Osteocyte (in vitro differentiated cells): ENCODE measurements at regions not wholly inside any gene's neighbourhood (a gene's known extent, or its start where the extent isn't known, plus 50 kb on each side); places are given as distances from the start of the nearest gene placed in this dataset.

Experiments used
- DNase-seq: peaks from one replicate; pipeline ENCODE4 v3.0.0; 2021; ENCODE audit warnings: mixed read lengths; ENCODE audit not compliant: unreplicated experiment; ENCODE audit errors: extremely low spot score
- H3K27ac Mint-ChIP-seq: one replicate; pipeline ENCODE4 v1.8.0; 2021; ENCODE audit warnings: mild to moderate bottlenecking, mixed read lengths; ENCODE audit not compliant: unreplicated experiment
- H3K27me3 Mint-ChIP-seq: one replicate; pipeline ENCODE4 v1.8.0; 2021; ENCODE audit warnings: mixed read lengths; ENCODE audit not compliant: unreplicated experiment
- H3K36me3 Mint-ChIP-seq: one replicate; pipeline ENCODE4 v1.8.0; 2021; ENCODE audit warnings: mixed read lengths; ENCODE audit not compliant: unreplicated experiment
- H3K4me1 Mint-ChIP-seq: one replicate; pipeline ENCODE4 v1.8.0; 2021; ENCODE audit warnings: mixed read lengths; ENCODE audit not compliant: unreplicated experiment
- H3K4me3 Mint-ChIP-seq: one replicate; pipeline ENCODE4 v1.8.0; 2021; ENCODE audit warnings: mild to moderate bottlenecking, moderate library complexity, mixed read lengths; ENCODE audit not compliant: unreplicated experiment
- H3K9me3 Mint-ChIP-seq: one replicate; pipeline ENCODE4 v1.8.0; 2021; ENCODE audit warnings: mixed read lengths; ENCODE audit not compliant: unreplicated experiment
- TF ChIP-seq, protein P1 (sequence below): fragments of 200-600 bp; sonication (generic); IDR thresholded peaks from 2 replicates; pipeline ENCODE4 v1.5.0; 2021; ENCODE audit warnings: antibody characterized with exemption, mild to moderate bottlenecking, moderate library complexity

DNA sequence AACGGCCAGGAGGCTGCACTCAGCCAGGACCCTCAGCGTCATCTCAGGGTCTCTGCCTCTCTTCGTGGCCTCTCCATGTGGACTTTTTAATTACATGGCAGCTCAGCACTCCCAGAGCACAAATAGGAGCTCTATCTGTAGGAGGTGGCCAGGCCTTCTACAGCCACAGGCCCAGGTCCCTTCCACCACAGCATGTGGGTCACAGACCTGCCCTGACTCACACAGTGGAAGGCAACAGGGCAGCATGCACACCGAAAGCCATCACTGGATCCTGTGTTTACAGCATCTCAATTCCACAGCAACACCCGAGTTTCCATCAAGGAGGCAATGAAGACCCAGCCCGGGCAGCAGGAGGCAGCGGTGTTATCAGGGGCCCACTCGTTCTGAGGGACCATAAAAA is 65.8 kb upstream of the CD93 start:
- Mint-ChIP-seq H3K9me3 (no peaks in the 10 kb centered on the region), H3K4me3 (no peak overlapping the region), H3K4me1 (peaks cover 54% of the 10 kb centered on the region), H3K27ac (peak overlapping the region; percentile 31), H3K27me3 (no peaks in the 10 kb centered on the region), H3K36me3 (no peaks in the 10 kb centered on the region)
- TF ChIP-seq, protein P1, sequence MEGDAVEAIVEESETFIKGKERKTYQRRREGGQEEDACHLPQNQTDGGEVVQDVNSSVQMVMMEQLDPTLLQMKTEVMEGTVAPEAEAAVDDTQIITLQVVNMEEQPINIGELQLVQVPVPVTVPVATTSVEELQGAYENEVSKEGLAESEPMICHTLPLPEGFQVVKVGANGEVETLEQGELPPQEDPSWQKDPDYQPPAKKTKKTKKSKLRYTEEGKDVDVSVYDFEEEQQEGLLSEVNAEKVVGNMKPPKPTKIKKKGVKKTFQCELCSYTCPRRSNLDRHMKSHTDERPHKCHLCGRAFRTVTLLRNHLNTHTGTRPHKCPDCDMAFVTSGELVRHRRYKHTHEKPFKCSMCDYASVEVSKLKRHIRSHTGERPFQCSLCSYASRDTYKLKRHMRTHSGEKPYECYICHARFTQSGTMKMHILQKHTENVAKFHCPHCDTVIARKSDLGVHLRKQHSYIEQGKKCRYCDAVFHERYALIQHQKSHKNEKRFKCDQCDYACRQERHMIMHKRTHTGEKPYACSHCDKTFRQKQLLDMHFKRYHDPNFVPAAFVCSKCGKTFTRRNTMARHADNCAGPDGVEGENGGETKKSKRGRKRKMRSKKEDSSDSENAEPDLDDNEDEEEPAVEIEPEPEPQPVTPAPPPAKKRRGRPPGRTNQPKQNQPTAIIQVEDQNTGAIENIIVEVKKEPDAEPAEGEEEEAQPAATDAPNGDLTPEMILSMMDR = no peak
- peak; percentile 67 for DNase-seq

DNA sequence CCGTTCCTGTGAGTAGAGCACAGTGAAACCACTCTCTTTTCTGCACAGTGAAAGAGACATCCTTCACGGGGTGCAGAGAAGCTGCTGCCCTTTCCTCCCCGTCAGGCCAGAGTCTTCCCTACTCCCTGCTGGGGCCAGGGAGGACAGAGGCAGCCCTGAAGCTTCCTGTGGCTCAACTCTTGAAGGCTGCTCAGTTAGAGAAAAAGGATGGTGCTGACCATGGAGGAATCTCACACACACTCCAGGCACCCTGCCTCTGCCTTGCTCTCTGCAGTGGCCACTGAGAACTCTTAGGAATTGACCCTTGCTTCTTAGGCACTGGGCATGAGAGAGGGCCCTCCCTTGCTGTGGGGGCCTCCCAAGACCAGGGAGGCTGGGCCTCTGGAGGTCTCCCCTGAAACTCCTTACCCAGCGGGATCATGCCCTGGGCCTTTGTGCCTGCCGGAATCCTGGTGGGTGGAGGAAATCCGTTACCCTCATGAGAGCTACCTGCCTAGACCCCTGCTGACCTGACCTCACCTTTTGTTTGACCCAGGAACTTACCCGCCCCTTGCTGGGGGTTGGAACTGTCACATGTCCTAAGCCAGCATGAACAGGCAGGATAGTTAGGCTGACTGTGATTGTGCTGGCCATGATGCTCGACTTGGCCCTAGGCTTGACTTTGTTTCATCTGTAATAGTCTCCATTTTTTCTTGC is 65.0 kb upstream of the CD93 start:
- no peaks in the 10 kb centered on the region for H3K9me3 Mint-ChIP-seq
- no peaks in the 10 kb centered on the region for H3K36me3 Mint-ChIP-seq
- H3K27ac Mint-ChIP-seq = no peak overlapping the region

DNA sequence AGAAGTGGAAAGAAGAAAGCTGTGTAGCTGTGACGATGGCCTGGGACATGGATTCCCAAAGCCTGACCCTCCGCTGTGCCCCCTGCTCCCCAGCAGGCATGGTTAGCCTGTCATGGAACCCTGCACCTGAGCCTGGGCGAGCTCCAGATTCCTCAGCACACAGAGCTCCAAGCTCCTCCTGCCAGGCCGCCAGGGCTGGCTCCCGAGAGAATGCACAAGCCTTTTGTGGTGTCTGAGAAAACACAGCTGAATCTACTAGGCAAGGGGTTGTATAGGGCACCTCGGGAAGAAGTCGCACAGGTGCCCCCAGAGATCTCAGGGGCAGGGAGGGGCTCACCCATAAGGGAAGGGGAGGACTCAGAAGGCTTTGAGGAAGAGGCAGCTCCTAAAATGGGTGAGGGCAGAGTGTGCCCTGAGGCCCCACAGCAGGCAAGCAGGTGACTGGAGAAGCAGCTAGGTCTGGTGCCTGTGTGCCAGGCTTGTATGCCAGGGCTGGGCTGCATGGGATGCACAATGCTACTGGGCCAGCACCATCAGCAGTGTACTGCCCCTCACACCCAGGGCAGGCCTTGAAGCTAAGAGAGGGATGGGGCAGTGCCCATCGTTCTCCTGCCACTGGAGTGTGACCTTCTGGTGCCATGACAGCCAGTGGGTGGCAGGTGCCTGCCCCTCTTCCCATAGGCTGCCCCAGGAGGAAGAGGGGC is 64.3 kb upstream of the CD93 start:
- no peaks in the 10 kb centered on the region for H3K36me3 Mint-ChIP-seq
- DNase-seq = peak; percentile 73
- no peak overlapping the region for H3K4me3 Mint-ChIP-seq
- H3K9me3 Mint-ChIP-seq = no peaks in the 10 kb centered on the region
- peak overlapping the region; percentile 31 for H3K27ac Mint-ChIP-seq
- TF ChIP-seq, protein P1 = no peak
- peaks cover 52% of the 10 kb centered on the region for H3K4me1 Mint-ChIP-seq
- no peaks in the 10 kb centered on the region for H3K27me3 Mint-ChIP-seq

More for the DNA sequence above, 65.0 kb upstream of the CD93 start:
- Mint-ChIP-seq H3K4me3 (no peak overlapping the region), H3K27me3 (no peaks in the 10 kb centered on the region), H3K4me1 (peaks cover 54% of the 10 kb centered on the region)
- DNase-seq = peak; percentile 65
- TF ChIP-seq, protein P1 = no peak

DNA sequence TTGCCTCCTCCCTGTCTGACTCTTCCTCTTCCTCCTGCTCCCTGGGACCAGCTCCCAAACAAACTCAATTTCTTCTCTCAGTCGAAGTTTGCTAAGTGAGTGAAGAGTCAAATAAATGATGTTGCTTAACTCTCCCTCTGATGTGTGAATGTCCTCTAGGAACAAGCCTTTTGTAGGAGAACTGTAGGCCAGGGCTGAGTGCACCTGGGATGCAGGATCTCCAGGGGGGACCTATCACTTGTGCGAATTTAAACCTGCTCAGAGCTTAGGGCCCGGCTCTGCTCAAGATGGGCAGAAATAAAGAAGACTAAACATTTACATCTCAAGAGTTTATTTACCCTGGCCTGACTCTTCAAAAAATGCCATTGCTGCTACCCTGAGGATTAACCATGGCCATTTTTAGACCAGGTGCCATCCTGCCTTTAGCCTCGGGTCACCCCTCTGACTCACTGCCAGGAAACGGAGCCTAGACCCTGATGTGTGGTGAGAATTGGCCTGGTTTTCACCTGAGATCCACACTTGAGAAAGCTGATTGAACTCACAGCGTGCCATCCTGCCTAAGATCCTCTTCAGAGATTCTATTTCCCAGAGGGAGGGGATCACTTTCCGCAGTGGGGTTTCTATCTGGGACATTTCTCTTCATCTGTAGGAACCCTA is 63.6 kb upstream of the CD93 start:
- H3K27me3 Mint-ChIP-seq = no peaks in the 10 kb centered on the region
- TF ChIP-seq, protein P1 = no peak
- H3K4me1 Mint-ChIP-seq = peaks cover 53% of the 10 kb centered on the region
- DNase-seq = peak; percentile 73
- H3K4me3 Mint-ChIP-seq = no peak overlapping the region
- no peak overlapping the region for H3K27ac Mint-ChIP-seq
- H3K36me3 Mint-ChIP-seq = no peaks in the 10 kb centered on the region
- H3K9me3 Mint-ChIP-seq = no peaks in the 10 kb centered on the region
